ENCODE measurements at regions not wholly inside any gene's neighbourhood (a gene's known extent, or its start where the extent isn't known, plus 50 kb on each side); places are given as distances from the start of the nearest gene placed in this dataset.

DNA sequence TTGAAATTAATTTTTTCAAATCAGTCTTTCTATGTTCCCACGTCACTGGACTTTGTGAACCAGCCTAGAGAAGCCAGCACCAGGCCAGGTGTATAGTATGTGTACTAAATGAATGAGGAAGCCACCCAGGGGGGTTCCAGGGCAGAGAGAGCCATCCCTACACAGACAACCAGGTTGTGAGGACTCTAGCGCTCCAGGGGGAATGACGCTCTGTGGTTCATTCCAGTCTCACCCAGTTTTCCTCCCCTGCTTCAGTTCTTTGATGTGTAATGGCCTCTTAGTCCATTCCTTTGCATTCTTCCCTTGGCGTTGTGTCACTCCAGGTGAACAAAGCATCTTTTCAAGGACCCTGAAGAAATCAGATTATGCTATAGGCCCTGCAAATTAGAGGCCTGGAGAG lies 330.6 kb downstream of the NSG2 start:
- TF ChIP-seq, protein P1, sequence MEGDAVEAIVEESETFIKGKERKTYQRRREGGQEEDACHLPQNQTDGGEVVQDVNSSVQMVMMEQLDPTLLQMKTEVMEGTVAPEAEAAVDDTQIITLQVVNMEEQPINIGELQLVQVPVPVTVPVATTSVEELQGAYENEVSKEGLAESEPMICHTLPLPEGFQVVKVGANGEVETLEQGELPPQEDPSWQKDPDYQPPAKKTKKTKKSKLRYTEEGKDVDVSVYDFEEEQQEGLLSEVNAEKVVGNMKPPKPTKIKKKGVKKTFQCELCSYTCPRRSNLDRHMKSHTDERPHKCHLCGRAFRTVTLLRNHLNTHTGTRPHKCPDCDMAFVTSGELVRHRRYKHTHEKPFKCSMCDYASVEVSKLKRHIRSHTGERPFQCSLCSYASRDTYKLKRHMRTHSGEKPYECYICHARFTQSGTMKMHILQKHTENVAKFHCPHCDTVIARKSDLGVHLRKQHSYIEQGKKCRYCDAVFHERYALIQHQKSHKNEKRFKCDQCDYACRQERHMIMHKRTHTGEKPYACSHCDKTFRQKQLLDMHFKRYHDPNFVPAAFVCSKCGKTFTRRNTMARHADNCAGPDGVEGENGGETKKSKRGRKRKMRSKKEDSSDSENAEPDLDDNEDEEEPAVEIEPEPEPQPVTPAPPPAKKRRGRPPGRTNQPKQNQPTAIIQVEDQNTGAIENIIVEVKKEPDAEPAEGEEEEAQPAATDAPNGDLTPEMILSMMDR (IDR thresholded peaks at IDR 0.05) = no peak
- TF ChIP-seq POLR2A (IDR thresholded peaks at IDR 0.05) = no peak
